ENCODE measurements at regions not wholly inside any gene's neighbourhood (a gene's known extent, or its start where the extent isn't known, plus 50 kb on each side); places are given as distances from the start of the nearest gene placed in this dataset.

DNA sequence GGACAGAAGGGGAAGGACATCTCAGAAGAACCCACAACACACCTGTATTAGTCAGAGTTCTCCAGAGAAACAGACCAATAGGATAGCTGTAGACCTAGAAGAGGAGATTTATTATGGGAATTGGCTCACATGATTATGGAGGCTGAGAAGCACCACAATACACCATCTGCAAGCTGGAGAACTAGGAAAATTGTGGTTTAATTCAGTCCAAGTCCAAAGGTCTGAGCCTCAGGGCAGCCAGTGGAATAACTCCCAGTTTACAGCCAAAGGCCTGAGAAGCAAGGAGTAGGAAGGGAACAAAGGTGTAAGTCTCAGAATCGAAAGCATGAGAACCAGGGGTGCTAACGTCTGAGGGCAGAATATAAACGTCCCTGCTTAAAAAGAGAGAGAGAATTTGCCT, 99.6 kb upstream of the AUTS2 start:
- peaks cover 8% of the 10 kb centered on the region; the same call in 1 of the 2 replicates for H3K9me2 ChIP-seq (ENCODE audit: insufficient read depth)
- Mint-ChIP-seq H3K9me3 (peaks cover 43% of the 10 kb centered on the region), H3K4me1 (peaks cover 11% of the 10 kb centered on the region), H3K36me3 (ENCODE audit: low read depth) (peaks cover 19% of the 10 kb centered on the region), H3K27me3 (ENCODE audit: insufficient read depth, low read depth, poor library complexity) (peaks cover 7% of the 10 kb centered on the region), H3K27ac (no peak overlapping the region), H3K4me3 (no peak overlapping the region)
- ATAC-seq (no peak), DNase-seq (ENCODE audit: low spot score) (no peak)
- no peaks in the 10 kb centered on the region for H4K20me1 ChIP-seq (replicated peaks; ENCODE audit: insufficient read depth)
- TF ChIP-seq ZNF462 (CRISPR knock-in tag; IDR thresholded peaks at IDR 0.05) (no peak), JUNB (IDR thresholded peaks at IDR 0.05; ENCODE audit: unreplicated experiment) (no peak), NANOG (IDR thresholded peaks at IDR 0.05; ENCODE audit: borderline replicate concordance) (no peak), STAT1 (IDR thresholded peaks at IDR 0.05; ENCODE audit: unreplicated experiment) (no peak), ZNF331 (CRISPR knock-in tag; IDR thresholded peaks at IDR 0.05; ENCODE audit: low read depth) (no peak), EZH2phosphoT487 (IDR thresholded peaks at IDR 0.05; ENCODE audit: unreplicated experiment) (no peak), ZNF114 (CRISPR knock-in tag; IDR thresholded peaks at IDR 0.05) (no peak), REST (IDR thresholded peaks at IDR 0.05; ENCODE audit: unreplicated experiment) (no peak), POLR2AphosphoS5 (IDR thresholded peaks at IDR 0.05; ENCODE audit: low read depth) (no peak), CREB1 (CRISPR knock-in tag; IDR thresholded peaks at IDR 0.05; ENCODE audit: low read depth) (no peak), EZH2 (IDR thresholded peaks at IDR 0.05; ENCODE audit: low read depth, unreplicated experiment) (no peak)
- TF ChIP-seq, protein P1, sequence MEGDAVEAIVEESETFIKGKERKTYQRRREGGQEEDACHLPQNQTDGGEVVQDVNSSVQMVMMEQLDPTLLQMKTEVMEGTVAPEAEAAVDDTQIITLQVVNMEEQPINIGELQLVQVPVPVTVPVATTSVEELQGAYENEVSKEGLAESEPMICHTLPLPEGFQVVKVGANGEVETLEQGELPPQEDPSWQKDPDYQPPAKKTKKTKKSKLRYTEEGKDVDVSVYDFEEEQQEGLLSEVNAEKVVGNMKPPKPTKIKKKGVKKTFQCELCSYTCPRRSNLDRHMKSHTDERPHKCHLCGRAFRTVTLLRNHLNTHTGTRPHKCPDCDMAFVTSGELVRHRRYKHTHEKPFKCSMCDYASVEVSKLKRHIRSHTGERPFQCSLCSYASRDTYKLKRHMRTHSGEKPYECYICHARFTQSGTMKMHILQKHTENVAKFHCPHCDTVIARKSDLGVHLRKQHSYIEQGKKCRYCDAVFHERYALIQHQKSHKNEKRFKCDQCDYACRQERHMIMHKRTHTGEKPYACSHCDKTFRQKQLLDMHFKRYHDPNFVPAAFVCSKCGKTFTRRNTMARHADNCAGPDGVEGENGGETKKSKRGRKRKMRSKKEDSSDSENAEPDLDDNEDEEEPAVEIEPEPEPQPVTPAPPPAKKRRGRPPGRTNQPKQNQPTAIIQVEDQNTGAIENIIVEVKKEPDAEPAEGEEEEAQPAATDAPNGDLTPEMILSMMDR (conservative IDR thresholded peaks at IDR 0.05; ENCODE audit: low read depth in 2 of 2) = no peak
- TF ChIP-seq, protein P2, sequence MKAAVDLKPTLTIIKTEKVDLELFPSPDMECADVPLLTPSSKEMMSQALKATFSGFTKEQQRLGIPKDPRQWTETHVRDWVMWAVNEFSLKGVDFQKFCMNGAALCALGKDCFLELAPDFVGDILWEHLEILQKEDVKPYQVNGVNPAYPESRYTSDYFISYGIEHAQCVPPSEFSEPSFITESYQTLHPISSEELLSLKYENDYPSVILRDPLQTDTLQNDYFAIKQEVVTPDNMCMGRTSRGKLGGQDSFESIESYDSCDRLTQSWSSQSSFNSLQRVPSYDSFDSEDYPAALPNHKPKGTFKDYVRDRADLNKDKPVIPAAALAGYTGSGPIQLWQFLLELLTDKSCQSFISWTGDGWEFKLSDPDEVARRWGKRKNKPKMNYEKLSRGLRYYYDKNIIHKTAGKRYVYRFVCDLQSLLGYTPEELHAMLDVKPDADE (IDR thresholded peaks at IDR 0.05) = no peak
- H3K79me2 ChIP-seq (replicated peaks; ENCODE audit: insufficient read depth) = no peaks in the 10 kb centered on the region
- no peak overlapping the region for H3K4me3 ChIP-seq
- H3K27me3 ChIP-seq (ENCODE audit: insufficient read depth) = no peaks in the 10 kb centered on the region
- peaks cover 3% of the 10 kb centered on the region; the same call in 1 of the 2 replicates for H3K4me1 ChIP-seq (ENCODE audit: insufficient read depth)
- H2AFZ ChIP-seq = no peak overlapping the region
- no peak overlapping the region for H3K27ac ChIP-seq (ENCODE audit: low read depth)
- H3K36me3 ChIP-seq (ENCODE audit: insufficient read depth) = no peaks in the 10 kb centered on the region
- H3K4me2 ChIP-seq = no peak overlapping the region
- no peaks in the 10 kb centered on the region for H3F3A ChIP-seq (replicated peaks; ENCODE audit: low read depth)
